CD8-positive, alpha-beta memory T cell (primary cell): ENCODE measurements at regions not wholly inside any gene's neighbourhood (a gene's known extent, or its start where the extent isn't known, plus 50 kb on each side); places are given as distances from the start of the nearest gene placed in this dataset.

Source experiments
- CTCF ChIA-PET: fragments of 350-600 bp; sonication (Branson Sonifier 250); formaldehyde crosslinking; loops from one replicate; lab custom pipeline; 2021; ENCODE audit warnings: antibody characterized with exemption; lab: Charles Lee
- POLR2A ChIA-PET: fragments of 350-600 bp; sonication (Branson Sonifier 250); formaldehyde crosslinking; loops from one replicate; lab custom pipeline; 2021; ENCODE audit warnings: antibody characterized with exemption; lab: Charles Lee
- DNase-seq, 5 donors: peaks; one replicate each; pipeline versions ENCODE4 v3.0.0 to v3.0.0-alpha.2; 2020 to 2022; ENCODE audit warnings: mixed read lengths in 1 of 5
- H3K27ac ChIP-seq: one replicate; pipeline ENCODE4 v1.7.0; 2013; ENCODE audit warnings: low read depth, mild to moderate bottlenecking, low read length, moderate library complexity
- H3K27me3 ChIP-seq: 2 replicates; pipeline ENCODE4 v1.7.0; 2013; ENCODE audit warnings: low read length, mild to moderate bottlenecking; ENCODE audit not compliant: insufficient read depth, poor library complexity, severe bottlenecking
- H3K36me3 ChIP-seq: 2 replicates; pipeline ENCODE4 v1.7.0; 2013; ENCODE audit warnings: mild to moderate bottlenecking, low read length, moderate library complexity; ENCODE audit not compliant: insufficient read depth
- H3K4me1 ChIP-seq: 2 replicates; pipeline ENCODE4 v1.7.0; 2013; ENCODE audit warnings: mild to moderate bottlenecking, low read length, moderate library complexity; ENCODE audit not compliant: insufficient read depth
- H3K4me3 ChIP-seq: 2 replicates; pipeline ENCODE4 v1.7.0; 2013; ENCODE audit warnings: mild to moderate bottlenecking, low read length
- H3K9me3 ChIP-seq: 2 replicates; pipeline ENCODE4 v1.7.0; 2013; ENCODE audit warnings: mild to moderate bottlenecking, low read length
- H3K27ac Mint-ChIP-seq, 8 donors: one replicate each; pipeline ENCODE4 v1.8.0; 2020 to 2021; ENCODE audit warnings: mixed read lengths in 8 of 8, mild to moderate bottlenecking in 6 of 8, inconsistent platforms in 3 of 8, moderate library complexity in 3 of 8
- H3K27me3 Mint-ChIP-seq, 2 donors: one replicate each; pipeline ENCODE4 v1.8.0; 2020 to 2021; ENCODE audit warnings: mixed read lengths in 2 of 2, mild to moderate bottlenecking in 1 of 2, moderate library complexity in 1 of 2
- H3K36me3 Mint-ChIP-seq, 3 donors: one replicate each; pipeline ENCODE4 v1.8.0; 2020 to 2021; ENCODE audit warnings: mixed read lengths in 3 of 3, inconsistent platforms in 1 of 3, mild to moderate bottlenecking in 1 of 3
- H3K4me1 Mint-ChIP-seq, 3 donors: one replicate each; pipeline ENCODE4 v1.8.0; 2020 to 2021; ENCODE audit warnings: mixed read lengths in 3 of 3, inconsistent platforms in 1 of 3, mild to moderate bottlenecking in 1 of 3
- H3K4me3 Mint-ChIP-seq, 7 donors: one replicate each; pipeline ENCODE4 v1.8.0; 2020 to 2021; ENCODE audit warnings: mixed read lengths in 7 of 7, mild to moderate bottlenecking in 6 of 7, moderate library complexity in 4 of 7, inconsistent platforms in 2 of 7
- H3K9me3 Mint-ChIP-seq, 5 donors: one replicate each; pipeline ENCODE4 v1.8.0; 2020 to 2022; ENCODE audit warnings: mixed read lengths in 5 of 5, mild to moderate bottlenecking in 3 of 5, moderate library complexity in 2 of 5, inconsistent platforms in 1 of 5

DNA sequence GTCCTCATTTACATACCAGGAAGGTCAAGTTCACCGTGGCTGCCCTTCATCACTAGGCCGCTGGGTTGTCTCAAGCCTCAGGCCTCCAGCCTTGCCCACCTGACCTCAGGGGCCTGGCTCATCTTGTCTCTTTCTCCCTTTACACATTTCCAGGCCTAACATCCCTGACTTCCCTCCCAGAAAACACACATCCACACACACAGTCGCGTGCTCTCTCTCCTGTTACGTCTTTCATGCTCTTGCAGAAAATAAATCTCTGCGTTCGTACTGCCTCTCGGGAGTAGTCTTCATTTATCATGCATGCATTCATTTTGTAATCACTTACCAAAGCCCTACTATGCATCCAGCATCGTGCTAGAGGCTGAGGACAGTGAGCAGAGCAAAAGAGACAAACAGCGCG lies 220.0 kb upstream of the PWP1 start:
- no peak for DNase-seq
- Histone ChIP-seq H3K9me3 (no peaks in the 10 kb centered on the region), H3K36me3 (no peaks in the 10 kb centered on the region), H3K27me3 (no peaks in the 10 kb centered on the region), H3K4me3 (no peak overlapping the region), H3K4me1 (no peaks in the 10 kb centered on the region), H3K27ac (no peak overlapping the region)
- H3K27ac Mint-ChIP-seq: peak overlapping the region in 4 of 8 donors; percentile 28 to 85 (median 61)
- H3K36me3 Mint-ChIP-seq: no peaks in the 10 kb centered on the region
- ChIA-PET CTCF (no interaction called here), POLR2A (no interaction called here)
- peaks cover 10 to 21% (median 15%) of the 10 kb centered on the region in 3 donors for H3K4me1 Mint-ChIP-seq
- no peaks in the 10 kb centered on the region for H3K9me3 Mint-ChIP-seq
- H3K27me3 Mint-ChIP-seq: peaks cover 0 to 2% of the 10 kb centered on the region in 2 donors
- H3K4me3 Mint-ChIP-seq: no peak overlapping the region

DNA sequence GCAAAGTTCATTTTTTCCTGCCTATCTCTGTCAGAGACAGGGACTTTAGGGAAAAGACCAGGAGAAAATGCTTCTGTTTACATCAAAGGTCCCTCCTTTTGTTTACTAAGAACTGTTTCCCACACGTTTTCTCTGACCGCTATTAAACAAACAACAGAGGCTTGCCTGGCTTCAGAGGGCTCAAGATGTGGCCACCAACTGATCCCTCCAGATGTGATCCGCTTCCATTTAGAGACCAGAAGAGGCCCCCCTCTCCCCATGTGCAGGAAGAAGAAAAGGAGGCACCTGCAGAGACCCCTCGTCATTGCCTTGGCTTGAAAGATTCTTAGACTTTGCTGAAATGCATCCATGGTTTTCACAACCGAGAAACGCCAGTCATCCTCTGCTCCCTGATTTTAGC lies 217.9 kb upstream of the PWP1 start:
- Mint-ChIP-seq H3K9me3 (no peaks in the 10 kb centered on the region), H3K4me1 (peaks cover 7 to 21% (median 15%) of the 10 kb centered on the region in 3 donors), H3K4me3 (no peak overlapping the region), H3K27ac (peak overlapping the region in 2 of 8 donors; percentile 46 to 76), H3K27me3 (peaks cover 0 to 2% of the 10 kb centered on the region in 2 donors), H3K36me3 (no peaks in the 10 kb centered on the region)
- Histone ChIP-seq H3K4me3 (no peak overlapping the region), H3K27me3 (no peaks in the 10 kb centered on the region), H3K9me3 (no peaks in the 10 kb centered on the region), H3K4me1 (no peaks in the 10 kb centered on the region), H3K36me3 (no peaks in the 10 kb centered on the region), H3K27ac (no peak overlapping the region)
- ChIA-PET POLR2A (no interaction called here), CTCF (no interaction called here)
- no peak for DNase-seq

DNA sequence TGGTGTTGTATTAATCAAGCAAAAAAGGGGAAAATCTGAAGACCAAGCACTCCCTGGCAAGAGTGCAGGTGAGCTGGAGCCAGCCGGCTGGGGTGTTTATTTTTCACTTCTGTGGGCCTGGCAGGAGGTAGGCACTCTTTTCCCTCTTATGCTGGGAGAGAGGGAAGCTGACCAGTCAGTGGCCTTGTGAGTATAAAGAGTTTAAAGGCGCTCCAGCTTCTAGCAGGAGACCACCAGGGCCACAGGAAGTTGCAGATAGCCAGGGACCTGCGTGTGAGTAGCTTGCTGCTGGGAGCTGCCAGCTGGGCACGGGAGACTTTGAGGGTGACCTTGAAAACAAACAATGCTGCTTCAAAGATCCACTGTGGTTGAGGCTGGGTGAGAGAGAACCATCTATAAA lies 217.4 kb upstream of the PWP1 start:
- H3K4me3 ChIP-seq: no peak overlapping the region
- no peaks in the 10 kb centered on the region for H3K9me3 Mint-ChIP-seq
- peak overlapping the region in 1 of 7 donors; percentile 21 for H3K4me3 Mint-ChIP-seq
- POLR2A ChIA-PET: no interaction called here
- peak overlapping the region in 2 of 8 donors; percentile 76 to 87 for H3K27ac Mint-ChIP-seq
- H3K36me3 ChIP-seq: no peaks in the 10 kb centered on the region
- peaks cover 0 to 2% of the 10 kb centered on the region in 2 donors for H3K27me3 Mint-ChIP-seq
- no peak overlapping the region for H3K27ac ChIP-seq
- H3K36me3 Mint-ChIP-seq: no peaks in the 10 kb centered on the region
- peaks cover 7 to 21% (median 17%) of the 10 kb centered on the region in 3 donors for H3K4me1 Mint-ChIP-seq
- H3K9me3 ChIP-seq: no peaks in the 10 kb centered on the region
- CTCF ChIA-PET: no interaction called here
- H3K27me3 ChIP-seq: no peaks in the 10 kb centered on the region
- no peak for DNase-seq
- no peaks in the 10 kb centered on the region for H3K4me1 ChIP-seq

- Mint-ChIP-seq H3K27me3 (peaks cover 0 to 2% of the 10 kb centered on the region in 2 donors), H3K9me3 (no peaks in the 10 kb centered on the region), H3K4me1 (peaks cover 7 to 23% (median 17%) of the 10 kb centered on the region in 3 donors), H3K36me3 (no peaks in the 10 kb centered on the region), H3K4me3 (no peak overlapping the region), H3K27ac (peak overlapping the region in 1 of 8 donors; percentile 17)
- no peaks in the 10 kb centered on the region for H3K9me3 ChIP-seq
- no peaks in the 10 kb centered on the region for H3K36me3 ChIP-seq
- H3K4me1 ChIP-seq: no peaks in the 10 kb centered on the region
- no peak overlapping the region for H3K4me3 ChIP-seq
- ChIA-PET CTCF (no interaction called here), POLR2A (no interaction called here)
- no peak overlapping the region for H3K27ac ChIP-seq
- no peaks in the 10 kb centered on the region for H3K27me3 ChIP-seq
- DNase-seq: no peak
Measured at GRCh38 chr12:107469011-107469410, 216.6 kb upstream of the PWP1 start.

DNA sequence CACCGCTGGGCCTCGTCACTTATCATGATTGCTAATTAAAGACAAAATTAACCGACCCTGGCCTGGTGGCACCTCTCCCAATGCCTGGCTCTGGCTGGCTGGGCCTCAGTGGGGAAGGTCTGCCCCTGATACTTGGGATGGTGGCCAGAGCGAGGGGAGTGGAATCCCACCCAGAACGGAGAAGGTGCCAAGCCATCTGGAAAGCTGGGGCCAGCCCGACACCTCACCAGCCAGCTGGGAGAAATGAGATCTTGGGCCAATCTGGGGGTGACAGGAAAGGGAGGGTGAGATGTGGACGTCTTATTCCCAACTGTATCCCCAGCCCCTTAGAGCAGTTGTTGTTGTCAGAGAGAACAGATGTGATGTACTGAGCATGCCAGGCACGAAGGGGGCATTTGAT lies 215.0 kb upstream of the PWP1 start:
- H3K4me1 ChIP-seq: peaks cover 10% of the 10 kb centered on the region
- Mint-ChIP-seq H3K36me3 (no peaks in the 10 kb centered on the region), H3K4me3 (no peak overlapping the region), H3K27me3 (peaks cover 0 to 2% of the 10 kb centered on the region in 2 donors), H3K9me3 (no peaks in the 10 kb centered on the region), H3K4me1 (peaks cover 21 to 35% (median 27%) of the 10 kb centered on the region in 3 donors), H3K27ac (no peak overlapping the region)
- no peak overlapping the region for H3K27ac ChIP-seq
- CTCF ChIA-PET: no interaction called here
- POLR2A ChIA-PET: no interaction called here
- H3K27me3 ChIP-seq: no peaks in the 10 kb centered on the region
- H3K36me3 ChIP-seq: no peaks in the 10 kb centered on the region
- no peak for DNase-seq
- H3K9me3 ChIP-seq: no peaks in the 10 kb centered on the region
- no peak overlapping the region for H3K4me3 ChIP-seq

DNA sequence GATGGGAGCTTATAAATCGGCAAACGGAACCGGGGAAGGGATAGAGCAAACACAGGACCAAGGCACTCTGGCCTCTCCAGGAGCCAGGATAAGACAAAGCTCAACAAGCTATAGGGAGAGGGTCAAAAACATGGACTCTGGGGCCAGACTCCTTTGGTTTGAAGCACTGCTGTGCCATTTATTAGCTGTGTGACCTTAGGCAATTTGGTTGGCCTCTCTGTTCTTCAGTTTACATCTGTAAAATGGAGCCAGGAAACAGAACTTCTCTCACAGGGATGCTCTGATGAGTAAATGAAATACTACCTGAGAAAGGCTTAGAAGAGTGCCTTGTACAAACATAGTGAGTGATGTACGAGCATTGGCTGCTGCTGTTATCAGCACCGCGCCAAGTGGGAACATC lies 213.3 kb upstream of the PWP1 start:
- no peak overlapping the region for H3K4me3 Mint-ChIP-seq
- H3K9me3 Mint-ChIP-seq: no peaks in the 10 kb centered on the region
- H3K36me3 Mint-ChIP-seq: no peaks in the 10 kb centered on the region
- H3K27me3 ChIP-seq: no peaks in the 10 kb centered on the region
- no peaks in the 10 kb centered on the region for H3K36me3 ChIP-seq
- no peak overlapping the region for H3K27ac ChIP-seq
- ChIA-PET CTCF (no interaction called here), POLR2A (no interaction called here)
- H3K27ac Mint-ChIP-seq: peak overlapping the region in 1 of 8 donors; percentile 24
- H3K4me1 Mint-ChIP-seq: peaks cover 28 to 37% (median 32%) of the 10 kb centered on the region in 3 donors
- no peak for DNase-seq
- no peaks in the 10 kb centered on the region for H3K9me3 ChIP-seq
- peaks cover 13% of the 10 kb centered on the region for H3K4me1 ChIP-seq
- peaks cover 0 to 2% of the 10 kb centered on the region in 2 donors for H3K27me3 Mint-ChIP-seq
- no peak overlapping the region for H3K4me3 ChIP-seq

DNA sequence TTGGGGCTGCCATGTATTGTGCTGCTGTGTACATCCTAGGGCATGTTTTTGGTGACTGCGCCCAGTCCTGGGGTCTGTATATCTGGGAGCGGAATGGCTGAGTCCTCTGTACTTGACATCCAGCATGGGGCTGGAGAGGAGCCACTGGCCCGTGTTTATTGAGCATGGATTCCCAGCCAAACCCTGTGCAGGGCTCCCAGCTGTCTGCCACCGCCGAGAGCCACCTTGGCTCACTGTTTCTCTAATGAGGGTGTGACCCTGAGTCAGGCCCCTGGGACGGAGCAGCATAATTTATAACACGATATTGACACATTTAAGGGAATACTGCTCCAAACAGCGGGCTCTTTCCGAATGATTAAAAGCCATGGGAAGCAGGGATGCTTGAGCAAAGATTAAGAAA lies 211.5 kb upstream of the PWP1 start:
- no peaks in the 10 kb centered on the region for H3K36me3 Mint-ChIP-seq
- CTCF ChIA-PET: no interaction called here
- peaks cover 13% of the 10 kb centered on the region for H3K4me1 ChIP-seq
- DNase-seq: no peak
- no peaks in the 10 kb centered on the region for H3K9me3 ChIP-seq
- no peaks in the 10 kb centered on the region for H3K9me3 Mint-ChIP-seq
- peak overlapping the region in 2 of 8 donors; percentile 8 to 74 for H3K27ac Mint-ChIP-seq
- POLR2A ChIA-PET: no interaction called here
- H3K4me3 Mint-ChIP-seq: no peak overlapping the region
- H3K36me3 ChIP-seq: no peaks in the 10 kb centered on the region
- H3K27ac ChIP-seq: no peak overlapping the region
- peaks cover 0 to 2% of the 10 kb centered on the region in 2 donors for H3K27me3 Mint-ChIP-seq
- H3K4me1 Mint-ChIP-seq: peaks cover 23 to 25% (median 24%) of the 10 kb centered on the region in 3 donors
- no peak overlapping the region for H3K4me3 ChIP-seq
- no peaks in the 10 kb centered on the region for H3K27me3 ChIP-seq

DNA sequence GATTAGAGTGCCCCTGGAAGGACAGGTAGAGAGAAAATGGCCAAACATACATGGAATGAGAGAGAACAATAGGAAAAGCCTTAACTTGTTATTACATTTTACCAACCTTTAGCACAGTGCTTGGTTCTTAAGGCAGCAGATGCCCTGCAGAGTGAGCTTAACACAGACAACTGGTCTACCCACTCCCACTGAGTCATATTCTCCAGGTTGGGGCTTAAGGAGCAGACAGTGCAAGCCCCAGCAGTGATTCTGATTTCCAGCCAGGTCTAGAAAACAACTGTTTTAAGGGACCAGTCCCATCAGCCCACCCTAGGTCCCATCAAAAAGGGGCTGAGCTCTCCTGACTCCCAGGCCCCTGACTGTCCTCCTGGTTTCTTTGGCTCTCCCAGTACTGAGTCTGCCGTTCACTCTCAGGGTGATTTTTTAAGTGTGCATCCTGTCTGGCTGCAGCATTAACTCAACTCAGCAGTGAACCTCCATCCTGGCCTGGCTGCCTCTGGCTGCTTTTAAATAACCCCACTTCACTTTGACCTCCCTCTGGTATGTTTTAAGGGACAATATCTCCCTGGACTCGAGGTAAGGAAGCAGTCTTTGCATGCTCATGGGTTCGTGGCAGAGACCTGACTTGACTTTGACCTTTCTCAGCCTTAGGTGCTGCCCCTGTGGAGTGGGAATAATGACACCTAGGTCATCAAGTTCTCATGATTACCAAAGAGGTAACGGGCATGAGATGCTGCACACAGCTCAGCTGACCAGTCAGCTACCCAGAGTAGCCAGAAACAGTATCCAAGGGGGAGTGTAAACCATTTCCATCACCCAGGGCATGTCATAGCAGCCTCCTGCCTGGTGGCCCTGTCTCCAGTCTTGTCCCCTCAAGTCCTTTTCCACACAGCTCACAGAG lies 210.7 kb upstream of the PWP1 start:
- Mint-ChIP-seq H3K27me3 (peaks cover 0 to 2% of the 10 kb centered on the region in 2 donors), H3K9me3 (no peaks in the 10 kb centered on the region), H3K36me3 (no peaks in the 10 kb centered on the region), H3K4me3 (peak overlapping the region in 2 of 7 donors; percentile 29 to 54), H3K27ac (peak overlapping the region in 3 of 8 donors; percentile 40 to 90 (median 56)), H3K4me1 (peaks cover 23 to 29% (median 24%) of the 10 kb centered on the region in 3 donors)
- Histone ChIP-seq H3K4me1 (peaks cover 13% of the 10 kb centered on the region), H3K27ac (no peak overlapping the region), H3K27me3 (no peaks in the 10 kb centered on the region), H3K36me3 (no peaks in the 10 kb centered on the region), H3K9me3 (no peaks in the 10 kb centered on the region), H3K4me3 (no peak overlapping the region)
- no peak for DNase-seq
- POLR2A ChIA-PET: no interaction called here
- CTCF ChIA-PET: no interaction called here
